Fibroblast of peridontal ligament (primary cell): ENCODE measurements at regions not wholly inside any gene's neighbourhood (a gene's known extent, or its start where the extent isn't known, plus 50 kb on each side); places are given as distances from the start of the nearest gene placed in this dataset.
A peak's percentile ranks its signal among the peaks of the same experiment; 100 is the strongest.
"Not testable (repeated sequence)": the region's sequence is repeated elsewhere in the genome, so short reads cannot be mapped to it uniquely, and the experiment has no call there.

Source experiments
- DNase-seq: peaks from one replicate; pipeline ENCODE4 v3.0.0-alpha.2; 2010; ENCODE audit errors: extremely low read depth

GRCh38 chr1:105368446-105368845, 1618.7 kb downstream of the AMY1C start:
- no peak for DNase-seq

DNA sequence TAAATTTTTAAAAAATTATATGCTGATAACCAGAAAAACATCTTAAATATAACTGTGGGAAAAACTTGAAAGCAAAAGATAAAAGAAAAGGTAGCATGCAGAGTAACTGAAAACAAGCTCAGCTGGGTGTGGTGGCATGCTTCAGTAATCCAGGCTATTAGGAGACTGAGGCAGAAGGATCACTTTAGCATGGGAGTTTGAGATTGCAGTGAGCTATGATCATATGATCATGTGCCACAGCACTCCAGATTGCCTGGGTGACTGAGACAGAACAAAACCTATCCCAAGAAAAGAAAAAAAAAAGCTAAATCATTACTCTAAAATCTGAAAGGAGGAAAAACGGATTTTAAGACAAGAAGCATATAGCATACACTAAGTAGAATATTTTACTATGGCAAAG, 1624.0 kb downstream of the AMY1C start:
- no peak for DNase-seq

- no peak for DNase-seq
These were observed 1636.8 kb downstream of the AMY1C start for GRCh38 chr1:105386489-105386888.

DNA sequence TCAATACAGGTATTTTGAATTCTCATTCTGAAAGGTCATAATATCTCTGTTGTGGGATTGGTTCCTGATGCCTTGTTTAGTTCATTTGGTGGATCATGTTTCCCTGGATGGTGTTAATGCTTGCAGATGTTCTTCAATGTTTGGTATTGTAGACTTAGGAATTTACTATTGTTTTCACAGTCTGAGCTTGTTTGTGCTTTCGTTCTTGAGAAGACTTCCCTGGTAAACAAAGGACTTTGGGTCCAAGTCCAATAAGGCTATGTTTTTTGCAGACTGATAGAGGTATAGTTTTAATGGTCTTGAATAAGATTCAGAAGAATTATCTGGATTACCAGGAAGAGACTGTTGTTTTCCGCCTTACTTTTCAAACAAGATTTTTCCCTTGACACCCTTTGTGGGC, 1646.3 kb downstream of the AMY1C start:
- no peak for DNase-seq

DNA sequence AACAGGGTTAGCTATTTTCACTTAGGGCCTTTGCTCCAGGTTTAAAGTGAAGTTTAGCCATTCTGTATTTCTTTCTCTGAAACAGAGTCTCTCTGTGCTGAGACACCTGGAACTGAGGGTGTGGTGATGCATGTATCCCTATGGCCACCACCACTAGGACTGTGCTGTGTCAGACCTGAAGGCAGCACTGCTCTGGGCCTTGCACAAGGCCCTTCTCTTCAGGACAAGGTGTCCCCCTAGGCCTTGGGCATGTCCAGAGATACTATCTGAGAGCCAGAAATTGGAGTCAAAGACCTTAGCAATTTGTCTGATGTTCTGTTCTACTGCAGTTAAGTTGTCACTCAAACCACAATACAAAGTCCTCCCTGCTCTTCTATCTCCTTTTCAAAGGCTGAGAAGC, 1649.2 kb downstream of the AMY1C start:
- no peak for DNase-seq

- no peak for DNase-seq
These were observed 1650.0 kb downstream of the AMY1C start for GRCh38 chr1:105399716-105400115.

DNA sequence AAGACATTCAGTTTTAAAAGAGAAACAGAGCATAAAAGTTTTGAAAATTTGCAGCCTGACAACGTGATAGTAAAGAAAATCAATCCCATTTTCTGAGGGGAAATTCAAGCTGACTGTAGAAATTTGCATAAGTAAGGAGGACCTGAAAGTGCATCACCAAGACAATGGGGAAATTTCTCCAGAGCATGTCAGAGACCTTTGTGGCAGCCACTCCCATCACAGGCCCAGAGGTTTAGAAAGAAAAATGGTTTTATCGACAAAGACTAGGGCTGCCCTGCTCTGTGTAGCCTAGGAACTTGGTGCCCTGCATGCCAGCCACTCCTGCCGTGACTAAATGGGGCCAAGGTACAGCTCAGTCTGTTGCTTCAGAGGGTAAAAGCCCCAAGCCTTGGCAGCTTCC, 1640.2 kb upstream of the PRMT6 start:
- no peak for DNase-seq

DNA sequence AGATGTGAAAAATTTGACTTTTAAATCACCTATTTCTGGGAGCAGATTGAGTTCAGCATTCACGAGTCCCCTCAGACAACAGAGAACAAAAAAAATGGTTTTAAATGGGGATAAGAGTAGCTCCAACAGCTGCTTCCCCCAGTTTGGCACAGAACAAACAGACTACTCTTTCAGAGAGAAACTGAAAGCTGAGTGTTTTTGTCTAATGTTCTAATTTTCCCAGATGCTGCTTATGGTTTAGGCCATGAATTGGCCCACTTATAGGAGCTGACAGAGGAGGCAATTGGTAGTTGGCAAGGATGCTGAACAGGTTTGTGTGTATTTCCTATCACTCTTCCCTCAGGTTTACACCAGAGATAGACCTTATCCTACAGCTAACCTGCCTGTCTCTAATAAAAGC, 1637.4 kb upstream of the PRMT6 start:
- DNase-seq = peak; percentile 1

DNA sequence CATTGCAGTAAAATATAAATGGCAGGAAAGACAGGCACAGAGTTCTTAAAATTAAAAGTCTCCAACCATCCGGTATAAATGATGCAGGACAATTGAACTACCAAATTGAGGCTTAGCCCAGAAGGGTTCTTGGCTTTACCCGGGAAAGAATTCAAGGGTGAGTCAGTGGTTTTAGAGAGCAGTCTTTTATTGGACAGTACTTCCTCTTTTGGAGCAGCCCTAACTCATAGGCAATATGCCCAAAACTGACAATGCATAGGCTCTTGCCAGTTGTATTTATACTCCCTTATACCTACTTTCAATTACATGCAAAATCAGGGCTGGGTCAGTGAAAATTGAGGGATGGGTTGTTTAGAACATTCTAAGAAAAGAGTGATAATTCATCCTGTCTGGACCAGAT, 1628.9 kb upstream of the PRMT6 start:
- peak; percentile 57 for DNase-seq

DNA sequence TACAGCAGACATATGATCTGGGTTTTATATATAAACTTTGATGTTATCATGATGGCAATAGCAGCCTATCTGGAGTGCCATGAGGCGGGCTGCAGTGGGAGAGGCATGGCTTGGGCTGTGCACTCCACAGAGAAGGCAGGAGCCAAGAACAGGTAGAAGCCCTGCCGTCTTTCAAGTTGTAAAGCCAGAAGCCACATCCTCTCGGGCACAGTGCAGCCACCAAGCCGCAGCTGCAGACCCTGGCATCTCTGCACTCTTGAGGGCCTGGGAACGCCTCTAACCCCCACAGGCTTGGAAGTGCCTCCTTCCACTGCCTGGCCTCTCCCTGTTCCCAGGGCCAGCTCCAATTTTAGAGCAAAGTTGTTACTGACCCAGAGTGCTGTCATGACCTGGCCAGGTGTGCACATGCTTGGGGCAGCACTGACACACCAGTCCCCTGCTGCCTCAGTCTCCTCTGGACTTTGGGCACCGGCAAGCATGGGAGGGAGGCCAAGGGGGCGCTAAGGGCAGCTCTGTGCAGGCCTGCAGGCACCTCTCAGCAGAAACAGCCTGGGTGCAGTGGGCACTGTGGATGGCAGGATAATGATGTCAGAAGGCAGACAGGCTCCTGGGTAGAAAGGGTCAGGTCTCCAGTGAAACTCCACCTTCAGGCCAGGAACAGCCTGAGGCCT, 1619.8 kb upstream of the PRMT6 start:
- no peak for DNase-seq

DNA sequence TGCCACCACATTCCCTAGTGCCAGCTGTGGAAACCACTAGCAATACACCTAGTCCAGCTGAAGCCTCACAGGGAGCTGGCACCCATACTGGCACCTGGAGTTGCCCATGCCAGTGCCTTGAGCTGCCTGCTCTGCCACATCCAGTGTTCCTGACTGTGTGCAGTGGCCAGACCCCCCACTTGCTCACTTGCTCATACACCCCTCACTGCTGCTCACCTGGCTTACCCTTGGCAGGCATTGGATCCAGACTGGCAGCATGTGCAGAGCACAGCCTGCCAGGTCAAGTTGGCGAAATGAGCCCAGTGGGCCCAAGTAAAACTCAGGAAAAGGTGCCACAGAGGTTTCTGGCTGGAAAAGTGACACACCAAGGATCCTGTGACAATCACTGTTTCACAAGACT, 1618.6 kb upstream of the PRMT6 start:
- DNase-seq = no peak

GRCh38 chr1:105442901-105443300, 1613.6 kb upstream of the PRMT6 start:
- peak; percentile 46 for DNase-seq

DNA sequence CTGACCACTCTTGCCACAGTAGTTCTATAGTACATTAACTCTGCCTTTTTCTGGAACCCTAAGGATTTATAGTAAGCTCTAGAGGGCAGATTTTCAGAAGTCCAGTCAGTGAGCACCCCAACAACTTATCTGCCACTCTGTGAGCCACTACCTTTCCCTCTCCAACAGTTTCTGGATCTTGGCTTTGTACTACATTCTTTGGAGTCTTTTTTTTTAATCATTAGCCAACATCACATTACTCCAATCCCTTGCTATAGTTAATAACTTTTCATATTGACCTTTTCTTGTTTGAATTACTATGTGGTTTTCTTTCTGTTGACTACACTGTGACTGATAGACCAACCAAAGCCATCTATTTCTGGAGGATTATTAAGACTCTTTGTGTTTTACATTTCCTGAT, 1596.7 kb upstream of the PRMT6 start:
- DNase-seq = no peak

- DNase-seq = no peak
These were observed 1594.2 kb upstream of the PRMT6 start for GRCh38 chr1:105462308-105462707.

DNA sequence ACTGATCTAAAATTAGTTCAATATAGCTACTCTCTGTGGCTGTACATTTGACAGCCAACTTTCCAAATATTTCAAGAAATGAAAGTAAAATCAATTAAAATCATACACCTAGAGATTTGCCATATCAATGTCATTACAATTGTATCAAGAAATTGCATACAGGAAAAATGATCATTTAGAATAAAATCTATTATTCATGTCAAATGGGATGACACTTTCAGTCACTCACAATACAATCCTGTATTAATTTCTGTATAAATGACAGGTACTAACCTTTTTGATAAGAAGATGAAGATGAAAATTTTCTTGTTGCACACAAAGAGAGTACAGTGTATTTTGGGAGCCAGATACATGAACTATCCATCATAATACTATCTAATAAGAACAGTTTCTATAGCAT, 1588.9 kb upstream of the PRMT6 start:
- no peak for DNase-seq

DNA sequence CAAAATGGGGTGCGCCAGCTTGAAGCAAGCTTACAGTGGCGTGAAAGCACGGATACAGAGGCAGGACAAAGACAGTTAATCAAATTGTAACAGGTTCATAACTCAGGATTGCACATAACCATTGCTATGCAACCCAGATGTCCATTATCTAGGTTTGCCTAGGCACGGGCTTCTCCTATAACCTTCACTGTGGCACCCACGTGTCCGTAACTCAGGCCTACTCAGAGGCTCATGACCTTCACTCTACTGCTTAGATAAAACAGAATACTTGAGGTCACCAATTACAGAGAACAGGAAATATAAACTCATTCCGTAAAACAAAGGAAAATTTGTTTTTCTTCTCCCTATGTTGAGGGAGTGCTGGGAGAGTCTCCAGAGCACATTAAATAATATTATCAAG, 1585.9 kb upstream of the PRMT6 start:
- DNase-seq = not testable (repeated sequence)

- peak; percentile 63 for DNase-seq
These were observed 1573.0 kb upstream of the PRMT6 start for GRCh38 chr1:105483436-105483835.

- DNase-seq = peak; percentile 96
These were observed 1571.3 kb upstream of the PRMT6 start for GRCh38 chr1:105485207-105485606.

- DNase-seq = peak; percentile 10
These were observed 1563.6 kb upstream of the PRMT6 start for GRCh38 chr1:105492921-105493320.

DNA sequence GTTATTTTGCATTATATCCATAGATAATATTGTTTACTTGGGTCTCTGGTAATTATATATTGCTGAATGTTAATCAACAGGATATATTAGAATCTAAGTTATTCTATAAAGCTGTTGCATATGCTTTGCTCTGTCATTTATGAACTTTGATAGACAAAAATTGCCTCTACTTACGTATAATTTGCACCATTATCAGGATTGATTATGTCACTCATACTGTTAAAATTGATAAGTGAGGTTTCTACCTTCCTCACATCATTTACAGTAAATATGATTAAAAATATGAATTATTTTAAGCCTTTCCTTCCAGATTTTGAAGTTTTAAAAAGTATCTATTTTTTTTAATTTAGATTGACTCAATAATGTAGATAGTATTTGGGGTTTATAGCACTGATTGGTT, 1540.4 kb upstream of the PRMT6 start:
- DNase-seq = no peak

- no peak for DNase-seq
These were observed 1522.5 kb upstream of the PRMT6 start for GRCh38 chr1:105533996-105534395.

- peak; percentile 16 for DNase-seq
These were observed 1512.0 kb upstream of the PRMT6 start for GRCh38 chr1:105544475-105544874.

DNA sequence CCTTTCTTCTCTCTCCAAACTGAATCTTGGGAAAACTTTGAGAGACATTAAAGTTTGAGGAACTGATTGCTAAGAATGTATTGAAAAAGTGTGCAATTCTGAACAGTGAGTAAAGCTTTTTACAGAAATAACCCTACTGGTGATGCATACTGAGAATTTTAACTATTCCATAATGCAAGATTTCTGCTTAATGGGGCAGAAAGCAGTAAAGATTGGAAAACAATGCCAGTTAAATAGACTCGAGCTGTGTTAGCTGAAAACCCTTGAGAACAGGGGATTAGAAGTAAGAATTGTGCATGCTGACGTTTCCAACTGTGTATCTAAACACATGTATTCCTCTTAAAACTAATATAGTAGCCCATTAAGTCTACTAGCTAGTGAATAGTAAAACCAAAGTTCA, 1500.2 kb upstream of the PRMT6 start:
- DNase-seq = no peak

DNA sequence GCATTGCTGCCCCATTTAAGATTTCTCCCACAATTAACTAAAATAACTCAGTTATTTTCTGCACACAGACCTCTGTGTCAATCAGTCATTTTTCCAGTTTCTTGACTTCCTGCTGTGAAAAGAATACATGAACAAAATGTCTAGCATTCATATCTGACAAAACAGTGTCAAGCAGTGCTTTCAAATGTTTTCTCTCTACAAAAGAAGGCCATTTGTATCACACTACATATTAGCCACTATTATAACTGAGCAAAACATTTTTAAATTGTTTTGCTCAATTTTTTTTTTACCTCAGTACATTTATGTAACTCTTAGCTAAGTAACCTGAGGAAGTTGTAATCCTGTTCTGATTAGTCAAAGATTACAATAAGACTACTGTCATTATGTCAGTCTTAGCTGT, 1498.5 kb upstream of the PRMT6 start:
- no peak for DNase-seq
